ENCODE measurements at regions not wholly inside any gene's neighbourhood (a gene's known extent, or its start where the extent isn't known, plus 50 kb on each side); places are given as distances from the start of the nearest gene placed in this dataset.

DNA sequence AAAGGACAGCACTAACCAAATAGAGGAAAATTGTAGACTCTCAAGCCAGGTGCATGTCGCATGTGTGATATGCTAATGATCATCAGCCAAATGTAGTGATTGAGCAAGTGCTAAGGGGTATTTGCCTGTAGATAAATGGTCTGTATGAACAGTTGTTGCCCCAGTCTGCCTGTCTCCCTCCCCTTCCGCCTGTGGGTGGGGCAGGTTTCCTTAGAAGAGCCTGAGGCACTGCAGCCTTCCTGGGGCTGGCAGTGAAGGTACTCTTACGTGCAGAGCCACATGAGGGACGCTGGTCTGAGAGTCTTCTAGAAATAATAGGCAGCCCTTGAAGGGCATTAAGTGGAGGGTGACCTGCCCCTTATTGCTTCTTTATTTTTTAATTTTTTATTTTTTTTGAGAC, 152.1 kb downstream of the SNX10 start:
- no peaks in the 10 kb centered on the region for H3K4me1 Mint-ChIP-seq (ENCODE audit: low read depth)
- no peak overlapping the region for H3K4me3 Mint-ChIP-seq
- DNase-seq (ENCODE audit: low spot score): no peak
- peaks cover 12% of the 10 kb centered on the region for H3K27me3 Mint-ChIP-seq (ENCODE audit: insufficient read depth)
- no peak overlapping the region for H3K27ac Mint-ChIP-seq
- no peaks in the 10 kb centered on the region for H3K36me3 Mint-ChIP-seq (ENCODE audit: low read depth)
- no peaks in the 10 kb centered on the region for H3K9me3 Mint-ChIP-seq
- intact Hi-C loops (cut with micrococcal nuclease): no loop called here

- intact Hi-C loops (cut with micrococcal nuclease): no loop called here
- Mint-ChIP-seq H3K27me3 (ENCODE audit: insufficient read depth) (peaks cover 10% of the 10 kb centered on the region), H3K4me3 (no peak overlapping the region), H3K27ac (no peak overlapping the region), H3K36me3 (ENCODE audit: low read depth) (no peaks in the 10 kb centered on the region), H3K4me1 (ENCODE audit: low read depth) (no peaks in the 10 kb centered on the region), H3K9me3 (no peaks in the 10 kb centered on the region)
- DNase-seq (ENCODE audit: low spot score): no peak
These were observed 152.9 kb downstream of the SNX10 start for GRCh38 chr7:26444555-26444954.

- no peaks in the 10 kb centered on the region for H3K4me1 Mint-ChIP-seq (ENCODE audit: low read depth)
- H3K27ac Mint-ChIP-seq: no peak overlapping the region
- H3K36me3 Mint-ChIP-seq (ENCODE audit: low read depth): no peaks in the 10 kb centered on the region
- DNase-seq (ENCODE audit: low spot score): no peak
- H3K4me3 Mint-ChIP-seq: no peak overlapping the region
- intact Hi-C loops (cut with micrococcal nuclease): no loop called here
- no peaks in the 10 kb centered on the region for H3K9me3 Mint-ChIP-seq
- H3K27me3 Mint-ChIP-seq (ENCODE audit: insufficient read depth): peaks cover 13% of the 10 kb centered on the region
These were observed 155.5 kb downstream of the SNX10 start for GRCh38 chr7:26447116-26447515.

DNA sequence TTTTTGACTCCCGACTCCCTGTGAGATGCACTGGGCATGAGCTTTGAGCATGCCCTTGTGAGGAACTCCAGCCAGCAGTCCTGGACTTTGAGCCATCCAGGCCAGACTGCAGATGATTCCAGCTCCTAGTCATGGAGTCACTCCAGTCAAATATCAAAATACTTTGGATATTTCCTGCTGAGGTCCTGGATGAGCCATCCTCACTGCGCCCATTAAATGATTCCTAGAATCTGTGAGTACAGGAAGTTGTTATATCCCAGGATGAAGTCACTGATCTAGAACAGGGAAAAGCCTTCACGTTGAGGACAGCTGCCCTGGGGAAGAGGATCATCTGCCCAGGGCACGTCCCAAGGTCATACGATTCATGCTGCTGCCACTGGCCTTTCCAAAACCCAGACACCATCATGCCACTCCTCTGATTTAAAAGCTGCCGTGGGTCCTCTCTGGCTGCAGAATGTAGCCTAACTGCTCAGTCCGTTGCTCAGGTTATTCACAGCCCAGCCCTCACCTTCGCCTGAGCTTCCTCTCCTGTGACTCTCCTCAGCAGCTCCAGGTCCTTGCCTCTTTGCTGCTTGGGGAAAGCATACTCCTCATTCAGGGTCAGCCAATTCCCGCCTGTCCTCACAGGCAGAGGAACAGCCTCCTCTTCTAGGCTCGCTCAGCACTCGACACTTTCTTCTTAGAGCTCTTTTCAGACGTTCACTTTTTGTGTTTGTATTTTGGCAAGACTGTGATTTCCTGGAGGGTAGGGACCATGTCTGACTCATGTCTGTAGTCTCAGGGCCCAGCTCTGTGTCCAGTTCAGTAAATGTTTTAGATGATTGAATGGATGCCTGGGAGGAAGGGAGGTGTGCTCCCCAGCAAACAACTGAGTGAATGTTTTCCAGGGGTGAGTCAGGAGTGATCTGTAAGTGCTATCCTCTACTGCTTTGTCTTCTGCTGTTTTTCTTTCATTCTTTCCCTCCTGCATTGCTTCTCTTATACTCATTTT, 157.8 kb downstream of the SNX10 start:
- Mint-ChIP-seq H3K36me3 (ENCODE audit: low read depth) (no peaks in the 10 kb centered on the region), H3K4me1 (ENCODE audit: low read depth) (no peaks in the 10 kb centered on the region), H3K27me3 (ENCODE audit: insufficient read depth) (peaks cover 13% of the 10 kb centered on the region), H3K9me3 (no peaks in the 10 kb centered on the region), H3K4me3 (no peak overlapping the region), H3K27ac (no peak overlapping the region)
- DNase-seq (ENCODE audit: low spot score): no peak
- intact Hi-C loops (cut with micrococcal nuclease): no loop called here

DNA sequence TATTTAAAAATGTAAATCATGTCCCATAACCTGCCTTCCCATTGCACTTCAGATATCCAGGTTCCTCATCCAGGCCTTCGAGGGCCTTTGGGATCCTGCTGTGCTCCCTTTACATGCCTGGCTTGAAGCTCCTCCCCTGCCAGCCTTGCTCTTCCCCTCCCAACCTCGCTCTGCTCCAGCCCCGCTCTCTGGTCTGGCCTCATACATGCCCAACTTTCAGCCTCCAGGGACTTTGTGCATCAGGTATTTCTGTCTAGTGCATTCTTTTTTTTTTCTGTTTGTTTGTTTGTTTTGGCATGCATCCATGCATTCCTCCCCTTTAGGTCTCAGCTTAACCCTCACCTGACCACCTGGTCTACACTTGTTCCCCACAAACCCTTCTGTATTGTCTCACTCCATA, 160.3 kb downstream of the SNX10 start:
- no peak overlapping the region for H3K4me3 Mint-ChIP-seq
- no peak for DNase-seq (ENCODE audit: low spot score)
- intact Hi-C loops (cut with micrococcal nuclease): no loop called here
- no peaks in the 10 kb centered on the region for H3K4me1 Mint-ChIP-seq (ENCODE audit: low read depth)
- H3K27ac Mint-ChIP-seq: no peak overlapping the region
- H3K9me3 Mint-ChIP-seq: no peaks in the 10 kb centered on the region
- peaks cover 8% of the 10 kb centered on the region for H3K27me3 Mint-ChIP-seq (ENCODE audit: insufficient read depth)
- H3K36me3 Mint-ChIP-seq (ENCODE audit: low read depth): no peaks in the 10 kb centered on the region

- no peaks in the 10 kb centered on the region for H3K4me1 Mint-ChIP-seq (ENCODE audit: low read depth)
- no peak overlapping the region for H3K27ac Mint-ChIP-seq
- no peaks in the 10 kb centered on the region for H3K9me3 Mint-ChIP-seq
- peaks cover 8% of the 10 kb centered on the region for H3K27me3 Mint-ChIP-seq (ENCODE audit: insufficient read depth)
- H3K36me3 Mint-ChIP-seq (ENCODE audit: low read depth): no peaks in the 10 kb centered on the region
- H3K4me3 Mint-ChIP-seq: no peak overlapping the region
- DNase-seq (ENCODE audit: low spot score): no peak
- intact Hi-C loops (cut with micrococcal nuclease): no loop called here
These were observed 162.5 kb downstream of the SNX10 start for GRCh38 chr7:26454180-26454579.

DNA sequence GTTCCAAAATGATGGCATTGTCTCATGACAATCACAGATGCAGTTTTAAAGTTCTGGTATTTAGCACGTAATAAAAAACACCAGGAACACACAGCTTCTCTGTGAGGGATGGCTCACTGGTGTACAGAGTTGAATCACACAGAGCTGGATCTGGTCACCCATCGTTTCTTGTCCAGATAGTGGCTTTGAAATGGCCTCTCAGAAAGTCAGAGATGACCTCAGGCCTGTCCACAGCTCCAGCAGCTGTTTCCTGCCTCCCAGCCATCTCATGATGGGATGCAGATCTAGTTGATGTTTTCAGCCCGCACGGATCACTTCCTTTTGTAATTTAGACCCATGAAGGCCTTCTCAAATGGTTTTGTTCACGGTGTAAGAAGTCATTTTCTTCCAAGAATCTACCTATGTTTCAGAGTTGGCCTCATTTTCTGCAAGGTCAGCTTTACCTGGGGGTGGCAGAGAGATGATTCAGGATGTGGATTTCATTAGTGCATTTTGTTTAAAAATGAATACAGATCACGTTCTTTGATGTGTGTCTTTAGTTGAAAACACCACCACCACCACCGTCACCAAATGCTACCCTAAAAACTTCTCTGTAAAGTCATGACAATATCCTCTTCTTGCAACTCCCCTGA, 166.2 kb downstream of the SNX10 start:
- intact Hi-C loops (cut with micrococcal nuclease): no loop called here
- peaks cover 3% of the 10 kb centered on the region for H3K27me3 Mint-ChIP-seq (ENCODE audit: insufficient read depth)
- H3K27ac Mint-ChIP-seq: no peak overlapping the region
- no peaks in the 10 kb centered on the region for H3K4me1 Mint-ChIP-seq (ENCODE audit: low read depth)
- H3K36me3 Mint-ChIP-seq (ENCODE audit: low read depth): no peaks in the 10 kb centered on the region
- no peaks in the 10 kb centered on the region for H3K9me3 Mint-ChIP-seq
- DNase-seq (ENCODE audit: low spot score): no peak
- no peak overlapping the region for H3K4me3 Mint-ChIP-seq

- Mint-ChIP-seq H3K4me3 (no peak overlapping the region), H3K4me1 (ENCODE audit: low read depth) (no peaks in the 10 kb centered on the region), H3K27me3 (ENCODE audit: insufficient read depth) (peaks cover 4% of the 10 kb centered on the region), H3K36me3 (ENCODE audit: low read depth) (no peaks in the 10 kb centered on the region), H3K27ac (no peak overlapping the region), H3K9me3 (no peaks in the 10 kb centered on the region)
- intact Hi-C loops (cut with micrococcal nuclease): no loop called here
- no peak for DNase-seq (ENCODE audit: low spot score)
These were observed 166.9 kb downstream of the SNX10 start for GRCh38 chr7:26458466-26459145.

GRCh38 chr7:26459540-26460193, 168.0 kb downstream of the SNX10 start:
- no peak overlapping the region for H3K4me3 Mint-ChIP-seq
- no peaks in the 10 kb centered on the region for H3K4me1 Mint-ChIP-seq (ENCODE audit: low read depth)
- H3K9me3 Mint-ChIP-seq: no peaks in the 10 kb centered on the region
- no peak overlapping the region for H3K27ac Mint-ChIP-seq
- H3K36me3 Mint-ChIP-seq (ENCODE audit: low read depth): no peaks in the 10 kb centered on the region
- intact Hi-C loops (cut with micrococcal nuclease): no loop called here
- peaks cover 4% of the 10 kb centered on the region for H3K27me3 Mint-ChIP-seq (ENCODE audit: insufficient read depth)
- no peak for DNase-seq (ENCODE audit: low spot score)

DNA sequence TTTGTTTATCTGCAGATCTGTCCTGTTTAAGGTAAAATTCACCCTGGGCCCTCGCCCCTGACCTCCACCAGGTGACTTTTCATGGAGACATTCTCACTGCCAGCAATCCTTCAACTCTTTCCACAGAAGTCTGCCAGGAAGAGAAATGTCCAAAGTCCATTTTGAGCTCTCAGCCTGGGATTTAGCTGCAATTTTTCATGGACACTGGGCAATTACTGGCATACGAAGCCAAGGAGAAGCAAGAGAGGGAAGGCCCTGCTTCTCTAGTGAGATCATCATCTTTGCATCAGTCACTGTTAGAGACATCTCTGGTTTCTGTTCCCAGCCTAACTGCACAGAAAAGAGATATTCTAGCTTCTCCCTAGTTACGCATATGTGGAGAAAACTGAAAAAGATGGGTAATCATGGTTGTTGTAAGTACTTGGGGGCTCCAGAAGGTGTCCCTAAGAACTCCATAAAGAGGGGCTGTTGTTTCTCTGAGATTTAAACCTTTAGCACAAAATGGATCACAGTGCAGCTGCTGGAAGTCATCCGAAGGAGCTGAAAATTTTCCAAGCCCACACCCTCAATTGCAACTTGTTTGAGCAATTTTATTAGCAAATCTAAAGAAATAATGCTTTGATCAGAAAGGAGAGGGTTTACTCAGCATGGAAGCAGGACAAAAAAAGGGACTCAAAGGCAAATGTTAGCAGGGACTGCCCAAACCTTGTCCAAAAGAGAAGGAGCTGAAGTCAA, 168.9 kb downstream of the SNX10 start:
- intact Hi-C loops (cut with micrococcal nuclease): no loop called here
- Mint-ChIP-seq H3K27ac (no peak overlapping the region), H3K4me3 (no peak overlapping the region), H3K36me3 (ENCODE audit: low read depth) (no peaks in the 10 kb centered on the region), H3K9me3 (no peaks in the 10 kb centered on the region), H3K27me3 (ENCODE audit: insufficient read depth) (peaks cover 4% of the 10 kb centered on the region), H3K4me1 (ENCODE audit: low read depth) (no peaks in the 10 kb centered on the region)
- DNase-seq (ENCODE audit: low spot score): no peak

- no peaks in the 10 kb centered on the region for H3K4me1 Mint-ChIP-seq (ENCODE audit: low read depth)
- no peak for DNase-seq (ENCODE audit: low spot score)
- H3K27ac Mint-ChIP-seq: no peak overlapping the region
- H3K36me3 Mint-ChIP-seq (ENCODE audit: low read depth): no peaks in the 10 kb centered on the region
- H3K4me3 Mint-ChIP-seq: no peak overlapping the region
- peaks cover 4% of the 10 kb centered on the region for H3K27me3 Mint-ChIP-seq (ENCODE audit: insufficient read depth)
- intact Hi-C loops (cut with micrococcal nuclease): no loop called here
- no peaks in the 10 kb centered on the region for H3K9me3 Mint-ChIP-seq
These were observed 169.9 kb downstream of the SNX10 start for GRCh38 chr7:26461518-26461917.

DNA sequence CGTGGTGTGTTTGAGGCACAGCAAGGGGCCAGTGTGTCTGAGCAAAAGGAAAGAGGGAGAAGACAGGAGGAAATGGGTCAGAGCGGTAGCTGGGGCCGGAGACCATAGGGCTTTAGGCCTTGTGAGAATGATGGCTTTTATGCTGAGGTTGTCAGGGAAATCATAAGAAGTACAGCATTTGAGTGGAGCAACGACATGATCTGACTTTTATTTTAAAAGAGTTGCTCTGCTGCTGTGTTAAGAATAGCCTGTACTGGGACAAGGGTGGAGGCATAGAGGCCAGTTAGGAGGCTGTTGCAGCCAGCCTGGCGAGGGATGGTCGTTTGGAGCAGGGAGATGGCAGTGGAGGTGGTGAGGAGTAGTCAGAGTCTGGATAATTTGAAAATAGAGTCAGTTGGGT, 174.3 kb downstream of the SNX10 start:
- Mint-ChIP-seq H3K27ac (no peak overlapping the region), H3K9me3 (no peaks in the 10 kb centered on the region), H3K36me3 (ENCODE audit: low read depth) (no peaks in the 10 kb centered on the region), H3K4me1 (ENCODE audit: low read depth) (no peaks in the 10 kb centered on the region), H3K27me3 (ENCODE audit: insufficient read depth) (peaks cover 4% of the 10 kb centered on the region), H3K4me3 (no peak overlapping the region)
- DNase-seq (ENCODE audit: low spot score): no peak
- intact Hi-C loops (cut with micrococcal nuclease): no loop called here

All from activated T-helper 1 cell treated with anti-CD3 and anti-CD28 coated beads, Interleukin-12 subunit alpha, Interleukin-12 subunit beta, Interleukin-2, Interleukin-4 antibody, amounts not matched to agents 30 ng/mL and 10 ng/mL and 1 ng/mL, durations not matched to agents 14 hours and 24 hours and 36 hours (primary cell).